ENCODE measurements at regions not wholly inside any gene's neighbourhood (a gene's known extent, or its start where the extent isn't known, plus 50 kb on each side); places are given as distances from the start of the nearest gene placed in this dataset.

- TF ChIP-seq CTCF (IDR thresholded peaks at IDR 0.05; ENCODE audit: low read depth, low read length) = no peak
- no peaks in the 10 kb centered on the region for H3K9me3 ChIP-seq (ENCODE audit: severe bottlenecking)
- DNase-seq = no peak
- no peak overlapping the region for H3K4me3 ChIP-seq (ENCODE audit: low read depth, low read length)
- no peak overlapping the region for H3K27ac ChIP-seq
- H3K36me3 ChIP-seq = no peaks in the 10 kb centered on the region
- no peaks in the 10 kb centered on the region for H3K27me3 ChIP-seq (ENCODE audit: insufficient read depth, low read depth, severe bottlenecking)
Observed at GRCh38 chr15:34700891-34701427, 53.8 kb downstream of the GJD2 start.

- H3K36me3 ChIP-seq = no peaks in the 10 kb centered on the region
- no peaks in the 10 kb centered on the region for H3K9me3 ChIP-seq (ENCODE audit: severe bottlenecking)
- DNase-seq = no peak
- no peak for TF ChIP-seq CTCF (IDR thresholded peaks at IDR 0.05; ENCODE audit: low read depth, low read length)
- H3K27ac ChIP-seq = no peak overlapping the region
- H3K27me3 ChIP-seq (ENCODE audit: insufficient read depth, low read depth, severe bottlenecking) = no peaks in the 10 kb centered on the region
- no peak overlapping the region for H3K4me3 ChIP-seq (ENCODE audit: low read depth, low read length)
Observed at GRCh38 chr15:34699968-34700640, 54.7 kb downstream of the GJD2 start.

GRCh38 chr15:34696506-34696905, 58.3 kb downstream of the GJD2 start:
- no peak for TF ChIP-seq CTCF (IDR thresholded peaks at IDR 0.05; ENCODE audit: low read depth, low read length)
- H3K36me3 ChIP-seq = no peaks in the 10 kb centered on the region
- no peaks in the 10 kb centered on the region for H3K27me3 ChIP-seq (ENCODE audit: insufficient read depth, low read depth, severe bottlenecking)
- H3K4me3 ChIP-seq (ENCODE audit: low read depth, low read length) = no peak overlapping the region
- no peak for DNase-seq
- H3K27ac ChIP-seq = no peak overlapping the region
- no peaks in the 10 kb centered on the region for H3K9me3 ChIP-seq (ENCODE audit: severe bottlenecking)

- no peak for TF ChIP-seq CTCF (IDR thresholded peaks at IDR 0.05; ENCODE audit: low read depth, low read length)
- no peak for DNase-seq
- Histone ChIP-seq H3K27me3 (ENCODE audit: insufficient read depth, low read depth, severe bottlenecking) (no peaks in the 10 kb centered on the region), H3K36me3 (no peaks in the 10 kb centered on the region), H3K4me3 (ENCODE audit: low read depth, low read length) (no peak overlapping the region), H3K9me3 (ENCODE audit: severe bottlenecking) (peaks cover 2% of the 10 kb centered on the region), H3K27ac (no peak overlapping the region)
Observed at GRCh38 chr15:34693053-34693744, 61.6 kb downstream of the GJD2 start.

- Histone ChIP-seq H3K27me3 (ENCODE audit: insufficient read depth, low read depth, severe bottlenecking) (no peaks in the 10 kb centered on the region), H3K4me3 (ENCODE audit: low read depth, low read length) (no peak overlapping the region), H3K36me3 (no peaks in the 10 kb centered on the region), H3K9me3 (ENCODE audit: severe bottlenecking) (peaks cover 2% of the 10 kb centered on the region), H3K27ac (no peak overlapping the region)
- no peak for DNase-seq
- no peak for TF ChIP-seq CTCF (IDR thresholded peaks at IDR 0.05; ENCODE audit: low read depth, low read length)
Observed at GRCh38 chr15:34691034-34691433, 63.8 kb downstream of the GJD2 start.

Measured in WERI-Rb-1 (cell line).